DMS53 treated with DMSO at 0.1 percent for 48 hours (cell line): ENCODE measurements at regions not wholly inside any gene's neighbourhood (a gene's known extent, or its start where the extent isn't known, plus 50 kb on each side); places are given as distances from the start of the nearest gene placed in this dataset.

Experiments
- DNase-seq: peaks from one replicate; lab custom pipeline; 2025; ENCODE audit not compliant: unreplicated experiment; lab: John Stamatoyannopoulos, UW

DNA sequence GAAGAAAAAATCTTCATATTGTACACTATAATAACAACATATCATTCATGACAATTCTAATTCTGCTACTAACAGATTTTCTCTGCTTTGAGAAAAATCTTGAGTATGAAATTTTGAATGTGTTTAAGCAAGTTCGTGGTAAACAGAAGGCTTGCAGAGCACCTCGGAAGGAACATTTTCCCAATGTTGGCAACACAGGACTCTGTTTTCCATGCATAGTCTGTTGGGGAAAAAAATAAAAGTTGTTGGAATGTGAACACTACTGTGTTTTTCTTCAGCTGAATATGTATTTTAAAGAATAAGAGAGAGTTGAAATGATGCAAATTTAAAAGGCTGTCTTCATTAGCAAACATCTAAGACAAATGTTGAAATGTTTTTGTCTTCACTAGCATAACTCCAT is 54.7 kb upstream of the ANXA10 start:
- no peak for DNase-seq

DNA sequence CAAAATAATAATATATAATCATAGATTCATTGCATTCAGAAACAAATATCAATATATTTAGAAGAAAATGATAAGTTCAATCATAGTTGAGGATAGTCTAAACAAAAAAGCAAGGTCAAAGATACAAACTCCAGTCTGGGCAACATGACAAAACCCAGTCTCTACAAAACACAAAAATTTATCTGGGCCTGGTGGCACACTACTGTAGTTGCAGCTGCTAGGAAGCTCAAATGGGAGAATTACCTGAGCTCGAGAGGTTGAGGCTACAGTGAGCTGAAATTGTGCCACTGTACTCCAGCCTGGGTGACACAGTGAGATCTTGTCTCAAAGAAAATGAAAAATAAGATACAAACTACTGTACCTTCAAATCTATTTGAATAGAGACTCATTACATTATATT is 52.7 kb upstream of the ANXA10 start:
- DNase-seq: no peak
